Caco-2 (cell line): ENCODE measurements at regions not wholly inside any gene's neighbourhood (a gene's known extent, or its start where the extent isn't known, plus 50 kb on each side); places are given as distances from the start of the nearest gene placed in this dataset.

Source experiments
- BruUV-seq: library from RNA; stranded (reverse); fragments of 400-500 nt; replicated peaks from 2 replicates; lab custom pipeline; 2021; lab: Mats Ljungman, UMichigan
- CTCF ChIA-PET: fragments of 300-600 bp; sonication (Branson Sonifier 250); formaldehyde crosslinking; loops from one replicate; lab custom pipeline; 2022; ENCODE audit warnings: antibody characterized with exemption; lab: Charles Lee
- POLR2A ChIA-PET: fragments of 300-600 bp; sonication (Branson Sonifier 250); formaldehyde crosslinking; loops from one replicate; lab custom pipeline; 2022; ENCODE audit warnings: antibody characterized with exemption; lab: Charles Lee
- DNase-seq, 2 experiments: peaks; one replicate each; pipeline versions ENCODE4 v3.0.0 to v3.0.0-alpha.2; 2020 to 2022
- H3K27me3 ChIP-seq: replicated peaks from 2 replicates; pipeline ENCODE4 v1.6.0; 2011; ENCODE audit warnings: low read length; ENCODE audit not compliant: control insufficient read depth, insufficient read depth
- H3K36me3 ChIP-seq: 2 replicates; pipeline ENCODE4 v1.5.1; 2011; ENCODE audit warnings: low read length; ENCODE audit not compliant: control insufficient read depth, insufficient read depth
- H3K4me1 ChIP-seq: fragments of 250-450 bp; sonication (Bioruptor Pico); 2 replicates; pipeline ENCODE4 v1.5.1; 2020; ENCODE audit warnings: mild to moderate bottlenecking
- H3K4me3 ChIP-seq: 2 replicates; pipeline ENCODE4 v1.5.1; 2011; ENCODE audit warnings: low read depth, mild to moderate bottlenecking, control low read depth, low read length
- H3K9me3 ChIP-seq: fragments of 250-450 bp; sonication (Bioruptor Pico); 2 replicates; pipeline ENCODE4 v1.5.1; 2020; ENCODE audit warnings: mild to moderate bottlenecking, moderate library complexity
- H3K27ac Mint-ChIP-seq: one replicate; pipeline ENCODE4 v1.8.0; 2022; ENCODE audit warnings: mixed read lengths; ENCODE audit not compliant: unreplicated experiment
- H3K27me3 Mint-ChIP-seq: one replicate; pipeline ENCODE4 v1.8.0; 2022; ENCODE audit warnings: mixed read lengths; ENCODE audit not compliant: insufficient read depth, unreplicated experiment
- H3K36me3 Mint-ChIP-seq: one replicate; pipeline ENCODE4 v1.8.0; 2022; ENCODE audit warnings: mild to moderate bottlenecking, mixed read lengths; ENCODE audit not compliant: insufficient read depth, unreplicated experiment
- H3K4me1 Mint-ChIP-seq: one replicate; pipeline ENCODE4 v1.8.0; 2022; ENCODE audit warnings: low read depth, mixed read lengths; ENCODE audit not compliant: unreplicated experiment
- H3K4me3 Mint-ChIP-seq: one replicate; pipeline ENCODE4 v1.8.0; 2022; ENCODE audit warnings: mild to moderate bottlenecking, moderate library complexity, mixed read lengths; ENCODE audit not compliant: unreplicated experiment
- H3K9me3 Mint-ChIP-seq: one replicate; pipeline ENCODE4 v1.8.0; 2022; ENCODE audit warnings: mixed read lengths; ENCODE audit not compliant: unreplicated experiment
- intact Hi-C: fragments of 100-400 bp; cut with micrococcal nuclease; formaldehyde crosslinking; loops from one replicate; pipeline ENCODE4 v1.10.0; 2022; ENCODE audit not compliant: unreplicated experiment
- TF ChIP-seq, protein P1 (sequence below), 2 experiments: fragments of 200-600 bp in 1 of 2; IDR thresholded peaks; 1 replicate in 1 of 2; 2 replicates in 1 of 2; pipeline versions ENCODE4 v1.5.1 to v1.8.0; 2011 to 2022; ENCODE audit warnings: antibody characterized with exemption in 1 of 2, control low read depth in 1 of 2, inconsistent platforms in 1 of 2, low read depth in 1 of 2, low read length in 1 of 2, mild to moderate bottlenecking in 1 of 2, moderate library complexity in 1 of 2; ENCODE audit not compliant: insufficient read depth in 1 of 2, severe bottlenecking in 1 of 2, unreplicated experiment in 1 of 2

- no peak overlapping the region for H3K4me3 ChIP-seq
- BruUV-seq: no TSS peak
- TF ChIP-seq, protein P1, sequence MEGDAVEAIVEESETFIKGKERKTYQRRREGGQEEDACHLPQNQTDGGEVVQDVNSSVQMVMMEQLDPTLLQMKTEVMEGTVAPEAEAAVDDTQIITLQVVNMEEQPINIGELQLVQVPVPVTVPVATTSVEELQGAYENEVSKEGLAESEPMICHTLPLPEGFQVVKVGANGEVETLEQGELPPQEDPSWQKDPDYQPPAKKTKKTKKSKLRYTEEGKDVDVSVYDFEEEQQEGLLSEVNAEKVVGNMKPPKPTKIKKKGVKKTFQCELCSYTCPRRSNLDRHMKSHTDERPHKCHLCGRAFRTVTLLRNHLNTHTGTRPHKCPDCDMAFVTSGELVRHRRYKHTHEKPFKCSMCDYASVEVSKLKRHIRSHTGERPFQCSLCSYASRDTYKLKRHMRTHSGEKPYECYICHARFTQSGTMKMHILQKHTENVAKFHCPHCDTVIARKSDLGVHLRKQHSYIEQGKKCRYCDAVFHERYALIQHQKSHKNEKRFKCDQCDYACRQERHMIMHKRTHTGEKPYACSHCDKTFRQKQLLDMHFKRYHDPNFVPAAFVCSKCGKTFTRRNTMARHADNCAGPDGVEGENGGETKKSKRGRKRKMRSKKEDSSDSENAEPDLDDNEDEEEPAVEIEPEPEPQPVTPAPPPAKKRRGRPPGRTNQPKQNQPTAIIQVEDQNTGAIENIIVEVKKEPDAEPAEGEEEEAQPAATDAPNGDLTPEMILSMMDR (IDR thresholded peaks at IDR 0.05; ENCODE audit: insufficient read depth in 1 of 2, low read depth in 1 of 2, low read length in 1 of 2, severe bottlenecking in 1 of 2, unreplicated experiment in 1 of 2): no peak
- no peaks in the 10 kb centered on the region for H3K27me3 Mint-ChIP-seq
- no peaks in the 10 kb centered on the region for H3K4me1 Mint-ChIP-seq
- CTCF ChIA-PET: no interaction called here
- H3K36me3 Mint-ChIP-seq: no peaks in the 10 kb centered on the region
- intact Hi-C loops: no loop called here
- H3K9me3 ChIP-seq: no peaks in the 10 kb centered on the region
- H3K4me3 Mint-ChIP-seq: no peak overlapping the region
- no peak overlapping the region for H3K27ac Mint-ChIP-seq
- H3K4me1 ChIP-seq: no peaks in the 10 kb centered on the region
- H3K27me3 ChIP-seq: no peaks in the 10 kb centered on the region
- H3K36me3 ChIP-seq: no peaks in the 10 kb centered on the region
- no peak for DNase-seq
- no peaks in the 10 kb centered on the region for H3K9me3 Mint-ChIP-seq
- POLR2A ChIA-PET: no interaction called here
These were observed 472.9 kb upstream of the SEMA6D start for GRCh38 chr15:47244361-47244760.

- ChIA-PET CTCF (no interaction called here), POLR2A (no interaction called here)
- Histone ChIP-seq H3K9me3 (no peaks in the 10 kb centered on the region), H3K4me3 (no peak overlapping the region), H3K4me1 (peaks cover 9% of the 10 kb centered on the region; the same call in 1 of the 2 replicates), H3K36me3 (no peaks in the 10 kb centered on the region), H3K27me3 (no peaks in the 10 kb centered on the region)
- no peak for DNase-seq
- intact Hi-C loops: no loop called here
- H3K27ac Mint-ChIP-seq: no peak overlapping the region
- H3K9me3 Mint-ChIP-seq: no peaks in the 10 kb centered on the region
- H3K4me1 Mint-ChIP-seq: peaks cover 7% of the 10 kb centered on the region
- no TSS peak for BruUV-seq
- H3K36me3 Mint-ChIP-seq: no peaks in the 10 kb centered on the region
- H3K27me3 Mint-ChIP-seq: no peaks in the 10 kb centered on the region
- TF ChIP-seq, protein P1 (IDR thresholded peaks at IDR 0.05; ENCODE audit: insufficient read depth in 1 of 2, low read depth in 1 of 2, low read length in 1 of 2, severe bottlenecking in 1 of 2, unreplicated experiment in 1 of 2): no peak
- no peak overlapping the region for H3K4me3 Mint-ChIP-seq
These were observed 471.0 kb upstream of the SEMA6D start for GRCh38 chr15:47246317-47246716.

DNA sequence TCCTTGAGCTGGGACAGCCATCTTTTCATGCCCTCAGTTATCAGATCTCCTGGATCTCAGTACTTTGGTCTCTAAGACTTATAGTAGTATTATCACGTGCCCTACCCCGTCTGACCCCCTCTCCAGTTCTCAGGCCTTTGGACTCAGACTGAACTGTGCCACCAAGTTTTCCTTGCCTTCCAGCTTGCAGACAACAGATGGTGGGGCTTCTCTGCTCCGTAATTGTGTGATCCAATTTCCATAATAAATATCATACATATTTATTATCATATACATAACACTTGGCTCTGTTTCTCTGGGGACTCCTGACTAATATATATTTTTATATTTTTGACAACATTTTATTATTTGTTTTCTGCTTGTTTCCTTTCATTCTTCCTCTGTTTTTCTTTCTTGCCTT lies 458.8 kb upstream of the SEMA6D start:
- Mint-ChIP-seq H3K4me3 (no peak overlapping the region), H3K9me3 (peaks cover 9% of the 10 kb centered on the region), H3K27ac (no peak overlapping the region), H3K27me3 (no peaks in the 10 kb centered on the region), H3K4me1 (no peaks in the 10 kb centered on the region), H3K36me3 (no peaks in the 10 kb centered on the region)
- no peaks in the 10 kb centered on the region for H3K4me1 ChIP-seq
- peaks cover 4% of the 10 kb centered on the region; the same call in 1 of the 2 replicates for H3K9me3 ChIP-seq
- CTCF ChIA-PET: no interaction called here
- H3K4me3 ChIP-seq: no peak overlapping the region
- no peak for DNase-seq
- no TSS peak for BruUV-seq
- intact Hi-C loops: no loop called here
- H3K27me3 ChIP-seq: no peaks in the 10 kb centered on the region
- POLR2A ChIA-PET: no interaction called here
- TF ChIP-seq, protein P1 (IDR thresholded peaks at IDR 0.05; ENCODE audit: insufficient read depth in 1 of 2, low read depth in 1 of 2, low read length in 1 of 2, severe bottlenecking in 1 of 2, unreplicated experiment in 1 of 2): no peak
- no peaks in the 10 kb centered on the region for H3K36me3 ChIP-seq
